SK-N-SH (cell line): ENCODE measurements at regions not wholly inside any gene's neighbourhood (a gene's known extent, or its start where the extent isn't known, plus 50 kb on each side); places are given as distances from the start of the nearest gene placed in this dataset.

ENCODE experiments used
- CTCF ChIA-PET: fragments of 300-600, 350-600 bp; formaldehyde crosslinking; extraction: SDS; loops from one replicate; lab custom pipeline; 2021; lab: Yijun Ruan, JAX
- POLR2A ChIA-PET: fragments of 350-600 bp; sonication (Branson Sonifier 250); formaldehyde crosslinking; extraction: SDS; loops from one replicate; lab custom pipeline; 2020; ENCODE audit warnings: antibody characterized with exemption, inconsistent platforms; lab: Yijun Ruan, JAX
- DNase-seq: peaks from one replicate; pipeline ENCODE4 v3.0.0; 2012
- H2AFZ ChIP-seq: fragments of 200-600 bp; sonication (generic); 2 replicates; pipeline ENCODE4 v1.8.1; 2016; ENCODE audit warnings: antibody characterized with exemption, mild to moderate bottlenecking, low read depth
- H3F3A ChIP-seq: fragments of 200-600 bp; sonication (generic); replicated peaks from 2 replicates; pipeline ENCODE3; 2016; ENCODE audit warnings: antibody characterized with exemption, mild to moderate bottlenecking; ENCODE audit not compliant: insufficient read depth
- H3K27ac ChIP-seq, 2 experiments: fragments of 200-500 bp in 1 of 2; fragments of 200-600 bp in 1 of 2; sonication (Bioruptor generic) in 1 of 2; sonication (generic), shearing (Covaris generic) in 1 of 2; 2 replicates each; pipeline versions ENCODE4 v1.5.1 to v1.6.1; 2014 to 2016; ENCODE audit warnings: low read depth in 2 of 2, inconsistent platforms in 1 of 2, low read length in 1 of 2, mild to moderate bottlenecking in 1 of 2, mixed read lengths in 1 of 2
- H3K27me3 ChIP-seq: fragments of 200-600 bp; sonication (generic), shearing (Covaris generic); 2 replicates; pipeline ENCODE4 v1.6.1; 2016; ENCODE audit warnings: mixed run types; ENCODE audit not compliant: insufficient read depth
- H3K36me3 ChIP-seq, 2 experiments: fragments of 200-500 bp in 1 of 2; fragments of 200-600 bp in 1 of 2; sonication (Bioruptor generic) in 1 of 2; sonication (generic) in 1 of 2; replicated peaks in 1 of 2; 2 replicates each; pipeline versions ENCODE3 to v1.5.1; 2014 to 2016; ENCODE audit warnings: low read length in 1 of 2, mild to moderate bottlenecking in 1 of 2; ENCODE audit not compliant: insufficient read depth in 2 of 2, control insufficient read depth in 1 of 2
- H3K4me1 ChIP-seq, 2 experiments: fragments of 200-500 bp in 1 of 2; fragments of 200-600 bp in 1 of 2; sonication (Bioruptor generic) in 1 of 2; sonication (generic), shearing (Covaris generic) in 1 of 2; 2 replicates each; pipeline versions ENCODE4 v1.5.1 to v1.6.1; 2014 to 2016; ENCODE audit warnings: low read depth in 1 of 2, low read length in 1 of 2, mixed run types in 1 of 2; ENCODE audit not compliant: insufficient read depth in 2 of 2, control insufficient read depth in 1 of 2
- H3K4me2 ChIP-seq: fragments of 200-600 bp; sonication (generic), shearing (Covaris generic); 2 replicates; pipeline ENCODE4 v1.6.1; 2017; ENCODE audit warnings: mixed run types
- H3K4me3 ChIP-seq, 2 experiments: fragments of 200-500 bp in 1 of 2; fragments of 200-600 bp in 1 of 2; sonication (Bioruptor generic) in 1 of 2; sonication (generic), shearing (Covaris generic) in 1 of 2; 2 replicates each; pipeline versions ENCODE4 v1.5.1 to v1.8.1; 2014 to 2016; ENCODE audit warnings: low read depth in 2 of 2, inconsistent platforms in 1 of 2, low read length in 1 of 2, mild to moderate bottlenecking in 1 of 2, mixed read lengths in 1 of 2, moderate library complexity in 1 of 2
- H3K79me2 ChIP-seq: fragments of 200-600 bp; sonication (generic); 2 replicates; pipeline ENCODE4 v1.8.1; 2017; ENCODE audit warnings: mild to moderate bottlenecking; ENCODE audit not compliant: insufficient read depth
- H3K9ac ChIP-seq: fragments of 200-600 bp; sonication (generic); 2 replicates; pipeline ENCODE4 v1.6.1; 2017; ENCODE audit warnings: mixed run types
- H3K9me2 ChIP-seq: fragments of 200-600 bp; sonication (generic); 2 replicates; pipeline ENCODE4 v1.6.1; 2017; ENCODE audit warnings: mixed run types
- H3K9me3 ChIP-seq: fragments of 200-600 bp; sonication (generic); 2 replicates; pipeline ENCODE4 v1.6.1; 2017; ENCODE audit warnings: mixed run types, mild to moderate bottlenecking, moderate library complexity
- H4K20me1 ChIP-seq: fragments of 200-600 bp; sonication (generic); 2 replicates; pipeline ENCODE4 v1.6.1; 2017; ENCODE audit warnings: mild to moderate bottlenecking, mixed run types; ENCODE audit not compliant: insufficient read depth
- CHD2 ChIP-seq: fragments of 150-350 bp; IDR thresholded peaks from 2 replicates; pipeline ENCODE4 v1.6.1; 2018; ENCODE audit warnings: low read length; ENCODE audit not compliant: partially characterized antibody
- ELF1 ChIP-seq: IDR thresholded peaks from 2 replicates; pipeline ENCODE4 v1.4.0; 2012
- EP300 ChIP-seq, 2 experiments: IDR thresholded peaks; 2 replicates each; pipeline versions ENCODE4 v1.4.0 to v1.6.1; 2012; ENCODE audit warnings: borderline replicate concordance in 1 of 2, low read depth in 1 of 2, low read length in 1 of 2
- EZH2phosphoT487 ChIP-seq: fragments of 200-600 bp; sonication (generic); IDR thresholded peaks from 2 replicates; pipeline ENCODE4 v1.6.1; 2017; ENCODE audit warnings: low read depth, mixed run types, mild to moderate bottlenecking, antibody characterized with exemption, moderate library complexity, borderline replicate concordance
- JUND ChIP-seq: IDR thresholded peaks from 2 replicates; pipeline ENCODE4 v1.4.0; 2012
- RAD21 ChIP-seq: IDR thresholded peaks from 2 replicates; pipeline ENCODE4 v1.6.1; 2012; ENCODE audit warnings: mild to moderate bottlenecking, low read length
- RFX5 ChIP-seq: IDR thresholded peaks from 2 replicates; pipeline ENCODE4 v1.6.1; 2012; ENCODE audit warnings: mild to moderate bottlenecking, improper control_type of control experiment, low read length
- TAF1 ChIP-seq: IDR thresholded peaks from 2 replicates; pipeline ENCODE4 v1.6.1; 2012; ENCODE audit warnings: low read depth, mild to moderate bottlenecking, low read length, moderate library complexity, borderline replicate concordance
- TCF12 ChIP-seq: IDR thresholded peaks from 2 replicates; pipeline ENCODE4 v1.4.0; 2012
- TEAD4 ChIP-seq: IDR thresholded peaks from 2 replicates; pipeline ENCODE4 v1.4.0; 2012; ENCODE audit warnings: mild to moderate bottlenecking, borderline replicate concordance; ENCODE audit not compliant: insufficient read depth
- YY1 ChIP-seq: IDR thresholded peaks from 2 replicates; pipeline ENCODE4 v1.4.0; 2012; ENCODE audit warnings: low read depth, mild to moderate bottlenecking
- WGBS: methylation state at CpG from one replicate; pipeline ENCODE4 v1.1.6; 2017; ENCODE audit warnings: low lambda C conversion rate; 5-methylcytosine and 5-hydroxymethylcytosine counted together
- TF ChIP-seq, protein P1 (sequence below): fragments of 200-600 bp; sonication (generic); IDR thresholded peaks from 2 replicates; pipeline ENCODE4 v1.6.1; 2017; ENCODE audit warnings: antibody characterized with exemption, mild to moderate bottlenecking, moderate library complexity
- TF ChIP-seq, protein P2 (sequence below): IDR thresholded peaks from 2 replicates; pipeline ENCODE4 v1.4.0; 2012; ENCODE audit warnings: low read depth, borderline replicate concordance
- TF ChIP-seq, protein P3 (sequence below): IDR thresholded peaks from 2 replicates; pipeline ENCODE4 v1.4.0; 2012; ENCODE audit warnings: low read depth, borderline replicate concordance
- TF ChIP-seq, protein P4 (sequence below): IDR thresholded peaks from 2 replicates; pipeline ENCODE4 v1.6.1; 2012; ENCODE audit warnings: mild to moderate bottlenecking, low read depth, low read length, moderate library complexity
- TF ChIP-seq, protein P5 (sequence below): IDR thresholded peaks from 2 replicates; pipeline ENCODE4 v1.4.0; 2012; ENCODE audit warnings: low read depth

DNA sequence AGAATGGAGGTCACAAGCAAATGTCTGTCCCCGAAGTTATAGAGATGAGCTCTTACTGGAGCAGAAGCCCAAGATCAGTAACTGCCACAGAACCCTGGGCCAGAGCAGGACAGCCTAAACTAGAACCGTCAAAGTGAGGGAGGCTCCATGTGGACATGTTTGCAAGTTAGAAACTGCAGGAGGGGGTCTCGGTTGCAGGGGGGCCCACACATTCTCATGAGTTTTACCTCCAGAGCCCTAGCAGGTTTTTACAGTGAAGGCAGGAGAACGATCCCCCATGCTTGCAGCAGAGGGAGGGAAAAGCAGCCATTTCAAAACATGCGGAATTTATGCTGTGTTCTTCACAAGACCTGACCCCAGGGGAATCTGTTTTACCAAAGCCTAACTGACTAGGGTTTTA, 133.5 kb upstream of the B3GAT1 start:
- H3F3A ChIP-seq = no peaks in the 10 kb centered on the region
- H3K27ac ChIP-seq = no peak overlapping the region
- H3K4me1 ChIP-seq = no peaks in the 10 kb centered on the region
- DNase-seq = no peak
- TF ChIP-seq, protein P1, sequence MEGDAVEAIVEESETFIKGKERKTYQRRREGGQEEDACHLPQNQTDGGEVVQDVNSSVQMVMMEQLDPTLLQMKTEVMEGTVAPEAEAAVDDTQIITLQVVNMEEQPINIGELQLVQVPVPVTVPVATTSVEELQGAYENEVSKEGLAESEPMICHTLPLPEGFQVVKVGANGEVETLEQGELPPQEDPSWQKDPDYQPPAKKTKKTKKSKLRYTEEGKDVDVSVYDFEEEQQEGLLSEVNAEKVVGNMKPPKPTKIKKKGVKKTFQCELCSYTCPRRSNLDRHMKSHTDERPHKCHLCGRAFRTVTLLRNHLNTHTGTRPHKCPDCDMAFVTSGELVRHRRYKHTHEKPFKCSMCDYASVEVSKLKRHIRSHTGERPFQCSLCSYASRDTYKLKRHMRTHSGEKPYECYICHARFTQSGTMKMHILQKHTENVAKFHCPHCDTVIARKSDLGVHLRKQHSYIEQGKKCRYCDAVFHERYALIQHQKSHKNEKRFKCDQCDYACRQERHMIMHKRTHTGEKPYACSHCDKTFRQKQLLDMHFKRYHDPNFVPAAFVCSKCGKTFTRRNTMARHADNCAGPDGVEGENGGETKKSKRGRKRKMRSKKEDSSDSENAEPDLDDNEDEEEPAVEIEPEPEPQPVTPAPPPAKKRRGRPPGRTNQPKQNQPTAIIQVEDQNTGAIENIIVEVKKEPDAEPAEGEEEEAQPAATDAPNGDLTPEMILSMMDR = no peak
- TF ChIP-seq, protein P2, sequence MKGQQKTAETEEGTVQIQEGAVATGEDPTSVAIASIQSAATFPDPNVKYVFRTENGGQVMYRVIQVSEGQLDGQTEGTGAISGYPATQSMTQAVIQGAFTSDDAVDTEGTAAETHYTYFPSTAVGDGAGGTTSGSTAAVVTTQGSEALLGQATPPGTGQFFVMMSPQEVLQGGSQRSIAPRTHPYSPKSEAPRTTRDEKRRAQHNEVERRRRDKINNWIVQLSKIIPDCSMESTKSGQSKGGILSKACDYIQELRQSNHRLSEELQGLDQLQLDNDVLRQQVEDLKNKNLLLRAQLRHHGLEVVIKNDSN = no peak
- 37% methylated on average over 5 of the region's 5 CpGs for WGBS
- CTCF ChIA-PET = no interaction called here
- no peaks in the 10 kb centered on the region for H3K36me3 ChIP-seq
- no peaks in the 10 kb centered on the region for H3K9me2 ChIP-seq
- no peak overlapping the region for H3K4me3 ChIP-seq
- H3K27me3 ChIP-seq = no peaks in the 10 kb centered on the region
- H3K4me2 ChIP-seq = no peak overlapping the region
- H3K9me3 ChIP-seq = peaks cover 3% of the 10 kb centered on the region; the same call in 1 of the 2 replicates
- H3K9ac ChIP-seq = no peak overlapping the region
- H2AFZ ChIP-seq = no peak overlapping the region
- POLR2A ChIA-PET = no interaction called here
- H3K79me2 ChIP-seq = no peaks in the 10 kb centered on the region
- H4K20me1 ChIP-seq = no peaks in the 10 kb centered on the region

DNA sequence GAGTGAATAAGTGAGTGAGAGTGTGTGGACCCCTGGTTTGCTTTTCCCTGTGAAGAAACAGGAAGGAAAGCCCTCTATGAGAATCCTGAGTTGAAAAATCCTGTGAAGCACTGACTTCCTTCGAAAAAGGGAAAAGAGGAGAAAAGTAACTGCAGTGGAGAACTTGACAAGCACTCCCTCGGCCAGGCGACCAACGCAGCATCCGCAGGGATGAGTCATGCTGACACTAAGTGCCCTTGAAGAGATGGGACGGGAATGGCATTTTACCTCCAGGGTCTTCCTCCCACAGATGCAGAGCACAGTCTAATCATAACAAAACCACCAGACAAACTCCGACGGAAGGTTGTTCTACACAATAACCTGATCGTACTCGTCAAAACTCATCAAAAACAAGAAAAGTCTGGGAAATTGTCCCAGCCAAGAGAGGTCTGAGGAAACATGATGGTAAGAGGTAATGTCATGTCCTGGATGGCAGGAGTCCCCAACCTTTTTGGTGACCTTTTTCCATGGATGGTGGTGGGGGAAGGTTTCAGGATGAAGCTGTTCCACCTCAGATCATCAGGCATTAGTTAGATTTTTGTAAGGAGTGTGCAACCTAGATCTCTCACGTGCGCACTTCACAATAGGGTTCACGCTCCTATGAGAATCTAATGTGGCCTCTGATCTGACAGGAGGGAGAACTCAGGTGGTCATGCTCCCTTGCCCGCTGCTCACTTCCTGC, 132.2 kb upstream of the B3GAT1 start:
- TF ChIP-seq RAD21 (no peak), TEAD4 (no peak), EP300 (IDR thresholded peaks at IDR 0.05; ENCODE audit: borderline replicate concordance in 1 of 2, low read depth in 1 of 2, low read length in 1 of 2) (no peak), CHD2 (no peak), YY1 (no peak), RFX5 (no peak), TCF12 (no peak), JUND (no peak), ELF1 (no peak), TAF1 (no peak), EZH2phosphoT487 (no peak)
- TF ChIP-seq, protein P3, sequence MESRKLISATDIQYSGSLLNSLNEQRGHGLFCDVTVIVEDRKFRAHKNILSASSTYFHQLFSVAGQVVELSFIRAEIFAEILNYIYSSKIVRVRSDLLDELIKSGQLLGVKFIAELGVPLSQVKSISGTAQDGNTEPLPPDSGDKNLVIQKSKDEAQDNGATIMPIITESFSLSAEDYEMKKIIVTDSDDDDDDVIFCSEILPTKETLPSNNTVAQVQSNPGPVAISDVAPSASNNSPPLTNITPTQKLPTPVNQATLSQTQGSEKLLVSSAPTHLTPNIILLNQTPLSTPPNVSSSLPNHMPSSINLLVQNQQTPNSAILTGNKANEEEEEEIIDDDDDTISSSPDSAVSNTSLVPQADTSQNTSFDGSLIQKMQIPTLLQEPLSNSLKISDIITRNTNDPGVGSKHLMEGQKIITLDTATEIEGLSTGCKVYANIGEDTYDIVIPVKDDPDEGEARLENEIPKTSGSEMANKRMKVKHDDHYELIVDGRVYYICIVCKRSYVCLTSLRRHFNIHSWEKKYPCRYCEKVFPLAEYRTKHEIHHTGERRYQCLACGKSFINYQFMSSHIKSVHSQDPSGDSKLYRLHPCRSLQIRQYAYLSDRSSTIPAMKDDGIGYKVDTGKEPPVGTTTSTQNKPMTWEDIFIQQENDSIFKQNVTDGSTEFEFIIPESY = no peak
- TF ChIP-seq, protein P4, sequence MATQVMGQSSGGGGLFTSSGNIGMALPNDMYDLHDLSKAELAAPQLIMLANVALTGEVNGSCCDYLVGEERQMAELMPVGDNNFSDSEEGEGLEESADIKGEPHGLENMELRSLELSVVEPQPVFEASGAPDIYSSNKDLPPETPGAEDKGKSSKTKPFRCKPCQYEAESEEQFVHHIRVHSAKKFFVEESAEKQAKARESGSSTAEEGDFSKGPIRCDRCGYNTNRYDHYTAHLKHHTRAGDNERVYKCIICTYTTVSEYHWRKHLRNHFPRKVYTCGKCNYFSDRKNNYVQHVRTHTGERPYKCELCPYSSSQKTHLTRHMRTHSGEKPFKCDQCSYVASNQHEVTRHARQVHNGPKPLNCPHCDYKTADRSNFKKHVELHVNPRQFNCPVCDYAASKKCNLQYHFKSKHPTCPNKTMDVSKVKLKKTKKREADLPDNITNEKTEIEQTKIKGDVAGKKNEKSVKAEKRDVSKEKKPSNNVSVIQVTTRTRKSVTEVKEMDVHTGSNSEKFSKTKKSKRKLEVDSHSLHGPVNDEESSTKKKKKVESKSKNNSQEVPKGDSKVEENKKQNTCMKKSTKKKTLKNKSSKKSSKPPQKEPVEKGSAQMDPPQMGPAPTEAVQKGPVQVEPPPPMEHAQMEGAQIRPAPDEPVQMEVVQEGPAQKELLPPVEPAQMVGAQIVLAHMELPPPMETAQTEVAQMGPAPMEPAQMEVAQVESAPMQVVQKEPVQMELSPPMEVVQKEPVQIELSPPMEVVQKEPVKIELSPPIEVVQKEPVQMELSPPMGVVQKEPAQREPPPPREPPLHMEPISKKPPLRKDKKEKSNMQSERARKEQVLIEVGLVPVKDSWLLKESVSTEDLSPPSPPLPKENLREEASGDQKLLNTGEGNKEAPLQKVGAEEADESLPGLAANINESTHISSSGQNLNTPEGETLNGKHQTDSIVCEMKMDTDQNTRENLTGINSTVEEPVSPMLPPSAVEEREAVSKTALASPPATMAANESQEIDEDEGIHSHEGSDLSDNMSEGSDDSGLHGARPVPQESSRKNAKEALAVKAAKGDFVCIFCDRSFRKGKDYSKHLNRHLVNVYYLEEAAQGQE = no peak
- TF ChIP-seq, protein P5, sequence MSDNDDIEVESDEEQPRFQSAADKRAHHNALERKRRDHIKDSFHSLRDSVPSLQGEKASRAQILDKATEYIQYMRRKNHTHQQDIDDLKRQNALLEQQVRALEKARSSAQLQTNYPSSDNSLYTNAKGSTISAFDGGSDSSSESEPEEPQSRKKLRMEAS = no peak
- TF ChIP-seq, protein P1 = no peak
- ChIA-PET POLR2A (no interaction called here), CTCF (no interaction called here)
- Histone ChIP-seq H3K9me2 (no peaks in the 10 kb centered on the region), H3K4me1 (no peaks in the 10 kb centered on the region), H3K9ac (no peak overlapping the region), H3K36me3 (no peaks in the 10 kb centered on the region), H4K20me1 (no peaks in the 10 kb centered on the region), H3K4me2 (no peak overlapping the region), H3K9me3 (peaks cover 3% of the 10 kb centered on the region; the same call in 1 of the 2 replicates), H3F3A (no peaks in the 10 kb centered on the region), H3K27ac (no peak overlapping the region), H3K79me2 (no peaks in the 10 kb centered on the region), H2AFZ (no peak overlapping the region), H3K4me3 (no peak overlapping the region), H3K27me3 (no peaks in the 10 kb centered on the region)
- WGBS = 47% methylated on average over 14 of the region's 14 CpGs
- DNase-seq = no peak
